ENCODE measurements at regions not wholly inside any gene's neighbourhood (a gene's known extent, or its start where the extent isn't known, plus 50 kb on each side); places are given as distances from the start of the nearest gene placed in this dataset.

- H3K4me3 ChIP-seq (ENCODE audit: low read depth, low read length) = no peak overlapping the region
- TF ChIP-seq, protein P1, sequence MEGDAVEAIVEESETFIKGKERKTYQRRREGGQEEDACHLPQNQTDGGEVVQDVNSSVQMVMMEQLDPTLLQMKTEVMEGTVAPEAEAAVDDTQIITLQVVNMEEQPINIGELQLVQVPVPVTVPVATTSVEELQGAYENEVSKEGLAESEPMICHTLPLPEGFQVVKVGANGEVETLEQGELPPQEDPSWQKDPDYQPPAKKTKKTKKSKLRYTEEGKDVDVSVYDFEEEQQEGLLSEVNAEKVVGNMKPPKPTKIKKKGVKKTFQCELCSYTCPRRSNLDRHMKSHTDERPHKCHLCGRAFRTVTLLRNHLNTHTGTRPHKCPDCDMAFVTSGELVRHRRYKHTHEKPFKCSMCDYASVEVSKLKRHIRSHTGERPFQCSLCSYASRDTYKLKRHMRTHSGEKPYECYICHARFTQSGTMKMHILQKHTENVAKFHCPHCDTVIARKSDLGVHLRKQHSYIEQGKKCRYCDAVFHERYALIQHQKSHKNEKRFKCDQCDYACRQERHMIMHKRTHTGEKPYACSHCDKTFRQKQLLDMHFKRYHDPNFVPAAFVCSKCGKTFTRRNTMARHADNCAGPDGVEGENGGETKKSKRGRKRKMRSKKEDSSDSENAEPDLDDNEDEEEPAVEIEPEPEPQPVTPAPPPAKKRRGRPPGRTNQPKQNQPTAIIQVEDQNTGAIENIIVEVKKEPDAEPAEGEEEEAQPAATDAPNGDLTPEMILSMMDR (conservative IDR thresholded peaks at IDR 0.05; ENCODE audit: low read depth, low read length) = no peak
- DNase-seq (ENCODE audit: low read depth) = no peak
Observed at GRCh38 chr13:107339209-107339608, 771.3 kb upstream of the ARGLU1 start.

DNA sequence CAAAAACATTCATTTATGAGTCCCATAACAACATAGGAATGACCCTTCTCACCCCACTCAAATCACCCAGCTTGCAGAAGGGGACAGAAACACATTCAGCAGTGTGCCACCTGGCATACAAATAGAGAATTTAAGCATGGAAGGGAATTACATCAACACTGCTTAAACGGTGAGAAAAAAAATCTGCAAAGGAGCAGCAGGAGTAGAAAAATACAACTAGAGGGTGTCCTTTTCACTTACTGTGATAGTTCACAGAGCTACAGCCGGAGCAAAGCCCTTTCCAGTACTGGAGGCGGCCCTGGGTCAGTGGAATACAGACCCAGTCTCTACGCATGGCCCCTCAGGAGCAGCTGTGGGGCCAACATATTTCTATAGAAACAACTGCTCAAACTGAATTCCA, 764.3 kb upstream of the ARGLU1 start:
- no peak for DNase-seq (ENCODE audit: low read depth)
- H3K4me3 ChIP-seq (ENCODE audit: low read depth, low read length) = no peak overlapping the region

GRCh38 chr13:107331359-107331758, 763.4 kb upstream of the ARGLU1 start:
- DNase-seq (ENCODE audit: low read depth) = no peak
- TF ChIP-seq, protein P1 (conservative IDR thresholded peaks at IDR 0.05; ENCODE audit: low read depth, low read length) = no peak
- no peak overlapping the region for H3K4me3 ChIP-seq (ENCODE audit: low read depth, low read length)

More for the DNA sequence above, 764.3 kb upstream of the ARGLU1 start:
- TF ChIP-seq, protein P1 (conservative IDR thresholded peaks at IDR 0.05; ENCODE audit: low read depth, low read length) = no peak

GRCh38 chr13:107330484-107330883, 762.5 kb upstream of the ARGLU1 start:
- no peak for DNase-seq (ENCODE audit: low read depth)
- no peak overlapping the region for H3K4me3 ChIP-seq (ENCODE audit: low read depth, low read length)
- TF ChIP-seq, protein P1 (conservative IDR thresholded peaks at IDR 0.05; ENCODE audit: low read depth, low read length) = no peak

GRCh38 chr13:107329991-107330390, 762.1 kb upstream of the ARGLU1 start:
- TF ChIP-seq, protein P1 (conservative IDR thresholded peaks at IDR 0.05; ENCODE audit: low read depth, low read length) = no peak
- no peak overlapping the region for H3K4me3 ChIP-seq (ENCODE audit: low read depth, low read length)
- DNase-seq (ENCODE audit: low read depth) = no peak

DNA sequence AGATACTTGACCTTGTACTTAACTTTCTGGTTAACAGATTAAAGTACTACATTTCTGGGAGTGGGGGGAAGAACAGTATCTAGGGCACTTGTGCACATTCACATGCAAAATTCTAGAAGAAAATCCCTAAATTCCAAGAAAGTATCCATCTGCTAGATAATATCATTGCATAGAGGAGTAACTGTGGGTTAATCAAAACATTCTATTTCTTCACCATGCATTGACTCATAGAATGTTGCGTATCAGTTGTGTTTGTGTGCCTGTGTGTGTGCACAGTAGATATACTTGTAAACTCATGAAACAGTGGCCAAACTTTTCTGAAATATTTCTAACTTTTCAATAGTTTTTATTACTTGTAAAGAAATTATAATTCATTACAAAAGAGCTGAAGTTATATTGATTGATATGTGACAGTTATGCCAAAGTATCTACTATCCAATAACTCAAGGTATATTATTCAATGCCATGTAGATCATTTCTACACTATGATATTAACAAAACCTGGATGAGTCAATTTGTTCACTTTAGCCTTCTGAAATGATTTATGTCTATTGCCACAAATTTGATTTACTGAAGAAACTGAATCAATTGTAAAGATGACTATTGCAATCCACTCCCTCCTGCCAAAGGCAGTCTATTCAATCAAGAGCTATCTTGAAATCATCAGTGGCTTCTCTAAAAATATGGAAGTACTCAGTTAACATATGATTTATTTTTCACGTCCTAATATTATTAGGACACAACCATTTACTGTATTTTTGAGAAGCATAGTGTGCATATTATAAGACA, 756.7 kb upstream of the ARGLU1 start:
- no peak overlapping the region for H3K4me3 ChIP-seq (ENCODE audit: low read depth, low read length)
- DNase-seq (ENCODE audit: low read depth) = no peak
- TF ChIP-seq, protein P1 (conservative IDR thresholded peaks at IDR 0.05; ENCODE audit: low read depth, low read length) = no peak

GRCh38 chr13:107322228-107322627, 754.3 kb upstream of the ARGLU1 start:
- TF ChIP-seq, protein P1 (conservative IDR thresholded peaks at IDR 0.05; ENCODE audit: low read depth, low read length) = no peak
- no peak for DNase-seq (ENCODE audit: low read depth)
- no peak overlapping the region for H3K4me3 ChIP-seq (ENCODE audit: low read depth, low read length)
